ENCODE measurements at regions not wholly inside any gene's neighbourhood (a gene's known extent, or its start where the extent isn't known, plus 50 kb on each side); places are given as distances from the start of the nearest gene placed in this dataset.
"Not testable (repeated sequence)": the region's sequence is repeated elsewhere in the genome, so short reads cannot be mapped to it uniquely, and the experiment has no call there.

DNA sequence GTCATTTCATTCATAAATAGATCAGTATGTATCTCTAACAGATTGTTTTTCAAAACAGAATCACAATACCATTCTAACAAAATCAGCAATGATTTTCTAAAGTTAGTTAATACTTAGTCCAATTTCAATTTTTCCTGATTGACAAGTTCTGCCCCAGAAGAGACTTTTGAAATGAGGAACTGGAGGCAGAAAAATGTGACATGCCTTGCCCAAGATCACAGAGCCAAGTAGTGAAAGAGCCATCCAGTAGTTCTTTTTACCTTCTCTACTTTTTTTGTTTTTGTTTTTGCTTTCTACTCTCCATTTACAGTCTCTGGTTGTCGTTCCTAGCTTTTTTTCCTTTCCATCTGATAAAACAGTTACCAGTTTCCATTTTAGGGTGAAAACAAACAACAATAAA lies 129.3 kb upstream of the TMEM164 start:
- DNase-seq (ENCODE audit: low read depth), result no peak
- no peak overlapping the region for H3K4me3 ChIP-seq (ENCODE audit: low read depth, low read length)

- DNase-seq (ENCODE audit: low read depth), result no peak
- no peak overlapping the region for H3K4me3 ChIP-seq (ENCODE audit: low read depth, low read length)
Measured at GRCh38 chrX:109873983-109874382, 128.9 kb upstream of the TMEM164 start.

GRCh38 chrX:109874548-109874947 lies 128.4 kb upstream of the TMEM164 start:
- H3K4me3 ChIP-seq (ENCODE audit: low read depth, low read length), result no peak overlapping the region
- no peak for DNase-seq (ENCODE audit: low read depth)

DNA sequence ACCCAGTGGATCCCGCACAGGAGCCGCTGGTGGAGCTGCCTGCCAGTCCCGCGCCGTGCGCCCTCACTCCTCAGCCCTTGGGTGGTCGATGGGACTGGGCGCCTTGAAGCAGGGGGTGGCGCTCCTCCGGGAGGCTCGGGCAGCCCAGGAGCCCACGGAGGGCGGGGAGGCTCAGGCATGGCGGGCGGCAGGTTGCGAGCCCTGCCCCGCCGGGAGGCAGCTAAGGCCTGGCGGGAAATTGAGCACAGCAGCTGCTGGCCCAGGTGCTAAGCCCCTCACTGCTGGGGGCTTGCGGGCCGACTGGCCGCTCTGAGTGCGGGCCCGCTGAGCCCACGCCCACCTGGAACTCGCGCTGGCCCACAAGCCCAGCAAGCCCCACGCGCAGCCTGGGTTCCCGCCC lies 127.1 kb upstream of the TMEM164 start:
- no peak for DNase-seq (ENCODE audit: low read depth)
- no peak overlapping the region for H3K4me3 ChIP-seq (ENCODE audit: low read depth, low read length)

DNA sequence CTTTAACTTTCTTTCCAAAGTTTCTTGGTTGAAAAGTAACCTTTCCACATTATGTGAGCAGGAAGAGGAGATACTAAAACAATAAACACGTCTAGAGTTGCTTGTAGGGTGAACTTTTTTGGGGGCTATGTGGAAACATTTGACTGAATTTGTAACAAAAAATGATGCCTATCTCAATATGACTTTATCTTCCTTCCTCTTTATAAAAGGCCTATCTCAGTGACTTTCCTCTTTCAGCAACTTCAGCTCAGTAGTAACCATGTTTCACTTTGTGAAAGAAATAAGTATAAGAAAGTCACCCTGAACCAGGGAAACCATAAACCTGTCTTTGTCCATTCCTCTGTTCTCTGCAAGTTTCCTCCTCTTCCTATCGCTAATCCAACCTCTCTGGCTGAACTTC lies 124.7 kb upstream of the TMEM164 start:
- H3K4me3 ChIP-seq (ENCODE audit: low read depth, low read length), result no peak overlapping the region
- DNase-seq (ENCODE audit: low read depth), result no peak

- no peak overlapping the region for H3K4me3 ChIP-seq (ENCODE audit: low read depth, low read length)
- DNase-seq (ENCODE audit: low read depth), result no peak
Measured at GRCh38 chrX:109879991-109880390, 122.9 kb upstream of the TMEM164 start.

DNA sequence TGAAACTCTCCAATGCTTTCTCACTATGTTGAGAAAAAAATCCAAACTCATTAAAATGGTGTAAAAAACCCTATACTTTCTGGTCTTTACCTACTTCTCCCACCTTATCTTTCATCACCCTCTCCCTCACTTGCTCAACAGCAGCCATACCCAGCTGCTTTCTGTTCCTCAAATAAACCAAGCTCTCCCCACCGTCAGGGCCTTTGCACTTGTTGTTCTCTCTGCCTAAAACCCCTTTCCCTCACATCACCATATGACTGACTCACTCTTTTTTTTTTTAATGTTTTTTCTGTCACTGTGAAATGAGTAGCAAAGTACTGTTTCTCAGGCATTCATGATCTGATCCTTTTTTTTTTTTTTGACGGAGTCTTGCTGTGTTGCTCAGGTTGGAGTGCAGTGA lies 122.3 kb upstream of the TMEM164 start:
- no peak overlapping the region for H3K4me3 ChIP-seq (ENCODE audit: low read depth, low read length)
- DNase-seq (ENCODE audit: low read depth), result no peak

- H3K4me3 ChIP-seq (ENCODE audit: low read depth, low read length), result no peak overlapping the region
- no peak for DNase-seq (ENCODE audit: low read depth)
Measured at GRCh38 chrX:109886122-109886761, 116.7 kb upstream of the TMEM164 start.

- no peak for DNase-seq (ENCODE audit: low read depth)
- H3K4me3 ChIP-seq (ENCODE audit: low read depth, low read length), result no peak overlapping the region
Measured at GRCh38 chrX:109889289-109890006, 113.5 kb upstream of the TMEM164 start.

DNA sequence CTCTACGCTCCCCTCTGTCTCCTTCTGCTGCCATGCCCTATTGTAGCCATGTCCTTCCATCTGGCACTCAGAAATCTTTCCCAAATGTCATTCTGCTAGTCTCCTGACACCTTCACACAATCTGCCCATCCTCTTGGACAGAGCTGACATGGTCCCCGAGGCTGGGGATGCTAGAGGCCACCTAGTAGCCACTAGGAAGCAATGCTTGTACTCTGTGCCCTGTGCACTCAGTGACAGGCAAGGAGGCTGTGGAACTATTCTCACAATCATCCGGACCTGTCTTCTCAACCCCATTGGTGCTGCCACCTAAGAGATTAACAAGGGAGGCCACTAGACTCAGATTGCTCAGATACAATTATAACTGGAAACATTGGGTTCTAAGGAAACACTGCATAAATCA lies 112.6 kb upstream of the TMEM164 start:
- no peak overlapping the region for H3K4me3 ChIP-seq (ENCODE audit: low read depth, low read length)
- DNase-seq (ENCODE audit: low read depth), result no peak

- no peak for DNase-seq (ENCODE audit: low read depth)
- H3K4me3 ChIP-seq (ENCODE audit: low read depth, low read length), result no peak overlapping the region
Measured at GRCh38 chrX:109890910-109891502, 111.9 kb upstream of the TMEM164 start.

GRCh38 chrX:109896024-109896423 lies 106.9 kb upstream of the TMEM164 start:
- H3K4me3 ChIP-seq (ENCODE audit: low read depth, low read length); DNase-seq (ENCODE audit: low read depth): not testable (repeated sequence)

DNA sequence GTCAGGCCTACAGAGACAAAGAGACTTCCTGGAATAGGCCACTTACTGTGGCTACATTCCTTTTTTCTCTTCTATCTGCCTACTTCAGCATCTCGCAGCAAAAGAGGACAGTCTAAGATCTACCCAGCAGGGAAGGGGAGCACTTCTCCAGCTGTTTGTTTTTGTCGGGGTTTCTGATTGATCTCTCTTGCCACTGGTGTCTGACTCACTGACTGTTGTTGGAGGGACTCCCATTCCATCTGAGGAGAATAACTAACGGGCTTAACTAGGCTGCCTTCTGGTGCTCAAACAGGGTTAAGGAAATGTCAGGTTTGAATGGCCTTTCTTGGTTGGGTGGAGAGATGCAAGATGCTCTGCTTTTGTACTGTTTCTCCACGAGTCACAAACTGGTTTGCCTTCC lies 100.2 kb upstream of the TMEM164 start:
- no peak for DNase-seq (ENCODE audit: low read depth)
- no peak overlapping the region for H3K4me3 ChIP-seq (ENCODE audit: low read depth, low read length)

DNA sequence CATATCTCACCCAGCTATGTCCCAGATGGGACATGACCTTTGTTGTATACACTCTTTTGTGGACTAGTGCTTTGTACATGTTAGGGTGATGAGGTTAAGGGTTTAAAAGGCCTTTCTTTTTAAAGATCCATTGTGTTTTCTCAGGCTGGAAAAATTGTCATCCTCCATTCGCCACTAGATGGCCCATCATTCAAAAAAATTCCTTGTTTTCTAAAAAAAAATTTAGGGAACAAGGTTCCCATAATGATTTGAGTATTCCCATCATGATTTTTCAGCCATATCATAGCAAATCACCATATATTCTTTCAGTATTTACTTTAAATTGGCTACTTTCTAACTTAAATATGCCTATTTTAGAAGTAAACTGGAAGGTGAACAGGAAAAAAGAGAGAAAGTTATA lies 91.9 kb upstream of the TMEM164 start:
- no peak overlapping the region for H3K4me3 ChIP-seq (ENCODE audit: low read depth, low read length)
- DNase-seq (ENCODE audit: low read depth), result no peak

DNA sequence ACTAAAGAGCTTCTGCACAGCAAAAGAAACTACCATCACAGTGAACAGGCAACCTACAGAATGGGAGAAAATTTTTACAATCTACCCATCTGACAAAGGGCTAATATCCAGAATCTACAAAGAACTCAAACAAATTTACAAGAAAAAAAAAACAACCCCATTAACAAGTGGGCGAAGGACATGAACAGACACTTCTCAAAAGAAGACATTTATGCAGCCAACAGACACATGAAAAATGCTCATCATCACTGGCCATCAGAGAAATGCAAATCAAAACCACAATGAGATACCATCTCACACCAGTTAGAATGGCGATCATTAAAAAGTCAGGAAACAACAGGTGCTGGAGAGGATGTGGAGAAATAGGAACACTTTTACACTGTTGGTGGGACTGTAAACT lies 89.9 kb upstream of the TMEM164 start:
- not testable (repeated sequence) for DNase-seq (ENCODE audit: low read depth)

GRCh38 chrX:109914114-109914849 lies 88.6 kb upstream of the TMEM164 start:
- no peak for DNase-seq (ENCODE audit: low read depth)
- no peak overlapping the region for H3K4me3 ChIP-seq (ENCODE audit: low read depth, low read length)

More for the DNA sequence above, 89.9 kb upstream of the TMEM164 start:
- H3K4me3 ChIP-seq (ENCODE audit: low read depth, low read length), result not testable (repeated sequence)

DNA sequence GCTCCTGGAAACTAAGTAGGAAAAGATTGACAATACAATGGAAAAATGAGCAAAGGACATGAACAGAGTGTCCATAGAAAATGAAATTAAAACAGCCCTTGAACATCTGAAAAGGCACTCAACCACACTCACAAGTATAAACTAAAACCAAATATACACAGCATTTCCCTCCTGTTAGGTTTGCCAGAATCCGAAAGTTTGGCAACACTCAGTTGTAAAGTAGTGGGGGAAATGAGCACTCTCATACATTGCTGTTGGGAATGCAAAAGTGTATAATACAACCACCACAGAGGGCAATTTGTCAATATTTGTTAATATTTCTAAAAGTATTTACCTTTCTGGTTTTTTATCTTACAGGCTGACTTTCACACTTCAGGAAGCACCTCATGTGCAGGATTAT lies 84.2 kb upstream of the TMEM164 start:
- H3K4me3 ChIP-seq (ENCODE audit: low read depth, low read length), result no peak overlapping the region
- no peak for DNase-seq (ENCODE audit: low read depth)

- DNase-seq (ENCODE audit: low read depth), result no peak
- H3K4me3 ChIP-seq (ENCODE audit: low read depth, low read length), result no peak overlapping the region
Measured at GRCh38 chrX:109920325-109920724, 82.6 kb upstream of the TMEM164 start.

- H3K4me3 ChIP-seq (ENCODE audit: low read depth, low read length), result no peak overlapping the region
- DNase-seq (ENCODE audit: low read depth), result no peak
Measured at GRCh38 chrX:109920868-109921267, 82.0 kb upstream of the TMEM164 start.

GRCh38 chrX:109922190-109922589 lies 80.7 kb upstream of the TMEM164 start:
- H3K4me3 ChIP-seq (ENCODE audit: low read depth, low read length), result no peak overlapping the region

More at GRCh38 chrX:109922190-109922589, 80.7 kb upstream of the TMEM164 start:
- DNase-seq (ENCODE audit: low read depth), result no peak
